Colonic mucosa (tissue), 4 donors: ENCODE measurements at regions not wholly inside any gene's neighbourhood (a gene's known extent, or its start where the extent isn't known, plus 50 kb on each side); places are given as distances from the start of the nearest gene placed in this dataset.

Experiments
- DNase-seq: peaks from one replicate; pipeline ENCODE4 v3.0.0-alpha.2; 2020
- H3K27ac ChIP-seq: fragments of 200-600 bp; one replicate; pipeline ENCODE4 v1.8.0; 2021
- H3K27me3 ChIP-seq: fragments of 200-600 bp; one replicate; pipeline ENCODE4 v1.8.0; 2021
- H3K36me3 ChIP-seq: fragments of 200-600 bp; one replicate; pipeline ENCODE4 v1.8.0; 2021
- H3K4me1 ChIP-seq: fragments of 200-600 bp; one replicate; pipeline ENCODE4 v1.8.0; 2021; ENCODE audit warnings: mild to moderate bottlenecking
- H3K4me3 ChIP-seq: fragments of 200-600 bp; one replicate; pipeline ENCODE4 v1.8.0; 2021
- H3K9ac ChIP-seq, 2 donors: one replicate each; pipeline ENCODE4 v1.7.0; 2013; ENCODE audit warnings: control low read depth in 2 of 2, low read depth in 2 of 2, low read length in 2 of 2
- H3K9me3 ChIP-seq: fragments of 200-600 bp; one replicate; pipeline ENCODE4 v1.8.0; 2021
- CTCF ChIP-seq: fragments of 200-600 bp; IDR thresholded peaks from one replicate; pipeline ENCODE4 v1.8.0; 2022; ENCODE audit warnings: antibody characterized with exemption, mild to moderate bottlenecking
- intact Hi-C: fragments of 100-400 bp; cut with DNase I; formaldehyde crosslinking; loops from one replicate; pipeline ENCODE4 v1.14.1; 2022
- donor health status: healthy.
- donor health status: DM: no; HTN: no; CAD: no.
- donor health status: DM: no; HTN: no; CAD: no.

GRCh38 chr2:215681799-215682596 is 246.1 kb upstream of the FN1 start:
- H3K36me3 ChIP-seq = no peaks in the 10 kb centered on the region
- no peak for DNase-seq
- intact Hi-C loops = no loop called here
- H3K4me3 ChIP-seq = no peak overlapping the region
- no peaks in the 10 kb centered on the region for H3K27me3 ChIP-seq
- H3K27ac ChIP-seq = no peak overlapping the region
- H3K9ac ChIP-seq = no peak overlapping the region
- no peak for TF ChIP-seq CTCF
- H3K4me1 ChIP-seq = no peaks in the 10 kb centered on the region
- no peaks in the 10 kb centered on the region for H3K9me3 ChIP-seq

DNA sequence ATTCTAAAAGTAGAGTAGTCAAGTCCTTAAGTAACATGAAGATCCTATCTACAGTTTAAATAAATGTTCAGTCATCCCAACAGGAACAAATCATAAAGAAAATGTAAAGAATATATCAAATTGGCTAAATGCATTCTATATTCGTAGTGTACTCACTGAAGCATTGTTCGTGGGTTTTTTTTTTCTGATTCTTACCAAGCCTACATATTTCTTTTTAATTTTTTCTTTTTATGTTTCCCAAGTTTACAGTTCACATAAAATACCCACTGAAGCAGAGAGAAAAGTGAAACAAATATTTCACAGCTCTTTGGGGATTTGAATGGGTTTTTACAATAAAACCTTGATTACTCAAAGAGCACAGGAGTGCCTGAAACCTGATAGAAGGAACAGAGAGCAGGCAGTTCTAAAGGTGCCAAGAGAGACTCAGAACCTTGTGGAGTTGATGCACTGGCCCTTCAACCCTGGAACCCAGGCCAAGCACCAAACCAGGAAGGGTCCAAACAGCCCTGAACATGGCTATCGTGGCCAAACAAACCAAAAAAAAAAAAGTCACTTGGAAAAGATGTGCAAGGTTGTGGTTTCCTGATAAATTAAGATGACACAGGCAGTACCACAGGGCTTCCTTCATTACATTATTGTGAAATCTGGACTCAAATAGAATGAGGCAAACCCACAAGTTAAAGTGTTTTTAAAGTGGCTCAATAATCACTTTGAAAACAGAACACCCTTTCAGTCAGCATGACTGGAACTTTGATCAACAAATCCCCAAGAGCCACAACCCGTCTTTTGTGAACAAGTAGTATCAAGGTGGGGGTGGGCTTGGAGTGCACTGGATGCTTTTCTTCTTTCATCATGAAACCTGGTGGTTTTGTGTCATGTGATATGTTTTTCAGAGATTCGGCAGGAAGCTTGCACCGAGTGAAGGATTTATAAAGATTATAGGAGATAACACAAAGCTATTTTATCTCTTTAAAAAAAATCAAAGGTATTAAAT is 245.0 kb upstream of the FN1 start:
- no peaks in the 10 kb centered on the region for H3K4me1 ChIP-seq
- no peak for DNase-seq
- no peak overlapping the region for H3K9ac ChIP-seq
- no peak overlapping the region for H3K27ac ChIP-seq
- intact Hi-C loops = no loop called here
- H3K4me3 ChIP-seq = no peak overlapping the region
- no peaks in the 10 kb centered on the region for H3K27me3 ChIP-seq
- H3K36me3 ChIP-seq = no peaks in the 10 kb centered on the region
- no peak for TF ChIP-seq CTCF
- H3K9me3 ChIP-seq = no peaks in the 10 kb centered on the region

- no peak overlapping the region for H3K27ac ChIP-seq
- no peak overlapping the region for H3K4me3 ChIP-seq
- no peaks in the 10 kb centered on the region for H3K36me3 ChIP-seq
- H3K9me3 ChIP-seq = no peaks in the 10 kb centered on the region
- no peak for TF ChIP-seq CTCF
- no peak overlapping the region for H3K9ac ChIP-seq
- H3K4me1 ChIP-seq = no peaks in the 10 kb centered on the region
- intact Hi-C loops = no loop called here
- DNase-seq = no peak
- no peaks in the 10 kb centered on the region for H3K27me3 ChIP-seq
These were observed 242.2 kb upstream of the FN1 start for GRCh38 chr2:215678094-215678493.

GRCh38 chr2:215677481-215677880 is 241.6 kb upstream of the FN1 start:
- Histone ChIP-seq H3K9ac (no peak overlapping the region), H3K4me1 (no peaks in the 10 kb centered on the region), H3K36me3 (no peaks in the 10 kb centered on the region), H3K9me3 (no peaks in the 10 kb centered on the region), H3K27ac (no peak overlapping the region), H3K4me3 (no peak overlapping the region), H3K27me3 (no peaks in the 10 kb centered on the region)
- TF ChIP-seq CTCF = no peak
- intact Hi-C loops = no loop called here
- no peak for DNase-seq

DNA sequence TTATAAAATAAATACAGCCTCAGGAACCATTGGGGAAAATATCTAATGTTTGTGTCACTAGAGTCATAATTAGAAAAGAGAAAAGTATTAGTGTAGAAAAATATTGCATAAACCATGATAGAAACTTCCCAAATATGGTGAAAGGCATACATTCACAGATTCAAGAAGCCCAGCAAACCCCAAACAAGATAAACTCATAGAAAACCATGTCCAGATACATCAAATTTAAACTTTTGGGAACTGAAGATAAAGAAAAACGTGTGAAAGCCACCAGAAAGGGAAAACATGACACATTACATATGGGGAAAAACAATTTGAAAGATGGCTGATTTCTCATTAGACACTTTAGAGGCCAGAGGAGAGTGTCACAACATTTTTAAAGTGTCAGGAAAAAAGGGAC is 236.5 kb upstream of the FN1 start:
- Histone ChIP-seq H3K9me3 (no peaks in the 10 kb centered on the region), H3K27me3 (no peaks in the 10 kb centered on the region), H3K36me3 (no peaks in the 10 kb centered on the region), H3K9ac (no peak overlapping the region), H3K27ac (no peak overlapping the region), H3K4me1 (no peaks in the 10 kb centered on the region), H3K4me3 (no peak overlapping the region)
- intact Hi-C loops = no loop called here
- TF ChIP-seq CTCF = no peak
- DNase-seq = no peak
